SK-N-SH (cell line): ENCODE measurements at regions not wholly inside any gene's neighbourhood (a gene's known extent, or its start where the extent isn't known, plus 50 kb on each side); places are given as distances from the start of the nearest gene placed in this dataset.

Source experiments
- CTCF ChIA-PET: fragments of 300-600, 350-600 bp; formaldehyde crosslinking; extraction: SDS; loops from one replicate; lab custom pipeline; 2021; lab: Yijun Ruan, JAX
- POLR2A ChIA-PET: fragments of 350-600 bp; sonication (Branson Sonifier 250); formaldehyde crosslinking; extraction: SDS; loops from one replicate; lab custom pipeline; 2020; ENCODE audit warnings: antibody characterized with exemption, inconsistent platforms; lab: Yijun Ruan, JAX
- DNase-seq: peaks from one replicate; pipeline ENCODE4 v3.0.0; 2012
- H2AFZ ChIP-seq: fragments of 200-600 bp; sonication (generic); 2 replicates; pipeline ENCODE4 v1.8.1; 2016; ENCODE audit warnings: antibody characterized with exemption, mild to moderate bottlenecking, low read depth
- H3F3A ChIP-seq: fragments of 200-600 bp; sonication (generic); replicated peaks from 2 replicates; pipeline ENCODE3; 2016; ENCODE audit warnings: antibody characterized with exemption, mild to moderate bottlenecking; ENCODE audit not compliant: insufficient read depth
- H3K27ac ChIP-seq, 2 experiments: fragments of 200-500 bp in 1 of 2; fragments of 200-600 bp in 1 of 2; sonication (Bioruptor generic) in 1 of 2; sonication (generic), shearing (Covaris generic) in 1 of 2; 2 replicates each; pipeline versions ENCODE4 v1.5.1 to v1.6.1; 2014 to 2016; ENCODE audit warnings: low read depth in 2 of 2, inconsistent platforms in 1 of 2, low read length in 1 of 2, mild to moderate bottlenecking in 1 of 2, mixed read lengths in 1 of 2
- H3K27me3 ChIP-seq: fragments of 200-600 bp; sonication (generic), shearing (Covaris generic); 2 replicates; pipeline ENCODE4 v1.6.1; 2016; ENCODE audit warnings: mixed run types; ENCODE audit not compliant: insufficient read depth
- H3K36me3 ChIP-seq, 2 experiments: fragments of 200-500 bp in 1 of 2; fragments of 200-600 bp in 1 of 2; sonication (Bioruptor generic) in 1 of 2; sonication (generic) in 1 of 2; replicated peaks in 1 of 2; 2 replicates each; pipeline versions ENCODE3 to v1.5.1; 2014 to 2016; ENCODE audit warnings: low read length in 1 of 2, mild to moderate bottlenecking in 1 of 2; ENCODE audit not compliant: insufficient read depth in 2 of 2, control insufficient read depth in 1 of 2
- H3K4me1 ChIP-seq, 2 experiments: fragments of 200-500 bp in 1 of 2; fragments of 200-600 bp in 1 of 2; sonication (Bioruptor generic) in 1 of 2; sonication (generic), shearing (Covaris generic) in 1 of 2; 2 replicates each; pipeline versions ENCODE4 v1.5.1 to v1.6.1; 2014 to 2016; ENCODE audit warnings: low read depth in 1 of 2, low read length in 1 of 2, mixed run types in 1 of 2; ENCODE audit not compliant: insufficient read depth in 2 of 2, control insufficient read depth in 1 of 2
- H3K4me2 ChIP-seq: fragments of 200-600 bp; sonication (generic), shearing (Covaris generic); 2 replicates; pipeline ENCODE4 v1.6.1; 2017; ENCODE audit warnings: mixed run types
- H3K4me3 ChIP-seq, 2 experiments: fragments of 200-500 bp in 1 of 2; fragments of 200-600 bp in 1 of 2; sonication (Bioruptor generic) in 1 of 2; sonication (generic), shearing (Covaris generic) in 1 of 2; 2 replicates each; pipeline versions ENCODE4 v1.5.1 to v1.8.1; 2014 to 2016; ENCODE audit warnings: low read depth in 2 of 2, inconsistent platforms in 1 of 2, low read length in 1 of 2, mild to moderate bottlenecking in 1 of 2, mixed read lengths in 1 of 2, moderate library complexity in 1 of 2
- H3K79me2 ChIP-seq: fragments of 200-600 bp; sonication (generic); 2 replicates; pipeline ENCODE4 v1.8.1; 2017; ENCODE audit warnings: mild to moderate bottlenecking; ENCODE audit not compliant: insufficient read depth
- H3K9ac ChIP-seq: fragments of 200-600 bp; sonication (generic); 2 replicates; pipeline ENCODE4 v1.6.1; 2017; ENCODE audit warnings: mixed run types
- H3K9me2 ChIP-seq: fragments of 200-600 bp; sonication (generic); 2 replicates; pipeline ENCODE4 v1.6.1; 2017; ENCODE audit warnings: mixed run types
- H3K9me3 ChIP-seq: fragments of 200-600 bp; sonication (generic); 2 replicates; pipeline ENCODE4 v1.6.1; 2017; ENCODE audit warnings: mixed run types, mild to moderate bottlenecking, moderate library complexity
- H4K20me1 ChIP-seq: fragments of 200-600 bp; sonication (generic); 2 replicates; pipeline ENCODE4 v1.6.1; 2017; ENCODE audit warnings: mild to moderate bottlenecking, mixed run types; ENCODE audit not compliant: insufficient read depth
- CHD2 ChIP-seq: fragments of 150-350 bp; IDR thresholded peaks from 2 replicates; pipeline ENCODE4 v1.6.1; 2018; ENCODE audit warnings: low read length; ENCODE audit not compliant: partially characterized antibody
- ELF1 ChIP-seq: IDR thresholded peaks from 2 replicates; pipeline ENCODE4 v1.4.0; 2012
- FOSL2 ChIP-seq: IDR thresholded peaks from 2 replicates; pipeline ENCODE4 v1.4.0; 2012; ENCODE audit warnings: low read depth, mild to moderate bottlenecking, moderate library complexity, borderline replicate concordance
- FOXM1 ChIP-seq: IDR thresholded peaks from 2 replicates; pipeline ENCODE4 v1.4.0; 2012; ENCODE audit warnings: low read depth, mild to moderate bottlenecking
- GATA2 ChIP-seq: sonication (generic); formaldehyde crosslinking; IDR thresholded peaks from 2 replicates; pipeline ENCODE4 v1.5.0; 2020; ENCODE audit warnings: mild to moderate bottlenecking, missing genetic modification reagents
- IRF3 ChIP-seq: fragments of 150-350 bp; IDR thresholded peaks from 2 replicates; pipeline ENCODE4 v1.6.1; 2016; ENCODE audit warnings: mild to moderate bottlenecking, low read depth, low read length
- JUND ChIP-seq: IDR thresholded peaks from 2 replicates; pipeline ENCODE4 v1.4.0; 2012
- MAX ChIP-seq: IDR thresholded peaks from 2 replicates; pipeline ENCODE4 v1.4.0; 2012; ENCODE audit warnings: low read depth
- MXI1 ChIP-seq: IDR thresholded peaks from 2 replicates; pipeline ENCODE4 v1.6.1; 2012; ENCODE audit warnings: mild to moderate bottlenecking, low read depth, low read length, improper control_type of control experiment
- RCOR1 ChIP-seq: fragments of 150-350 bp; IDR thresholded peaks from 2 replicates; pipeline ENCODE4 v1.6.1; 2017; ENCODE audit warnings: antibody characterized with exemption, low read length
- RXRA ChIP-seq: IDR thresholded peaks from 2 replicates; pipeline ENCODE4 v1.4.0; 2012; ENCODE audit warnings: low read depth, mild to moderate bottlenecking, borderline replicate concordance
- SIN3A ChIP-seq: IDR thresholded peaks from 2 replicates; pipeline ENCODE4 v1.6.1; 2012; ENCODE audit warnings: low read depth, mild to moderate bottlenecking, low read length, moderate library complexity, borderline replicate concordance
- SMC3 ChIP-seq: IDR thresholded peaks from 2 replicates; pipeline ENCODE4 v1.6.1; 2012; ENCODE audit warnings: low read depth, low read length, improper control_type of control experiment
- WGBS: methylation state at CpG from one replicate; pipeline ENCODE4 v1.1.6; 2017; ENCODE audit warnings: low lambda C conversion rate; 5-methylcytosine and 5-hydroxymethylcytosine counted together
- TF ChIP-seq, protein P1 (sequence below): IDR thresholded peaks from 2 replicates; pipeline ENCODE4; 2012
- TF ChIP-seq, protein P2 (sequence below): IDR thresholded peaks from 2 replicates; pipeline ENCODE4 v1.6.1; 2012; ENCODE audit warnings: mild to moderate bottlenecking, low read depth, low read length, moderate library complexity
- TF ChIP-seq, protein P3 (sequence below): fragments of 150-350 bp; IDR thresholded peaks from 2 replicates; pipeline ENCODE4 v1.6.1; 2017; ENCODE audit warnings: antibody characterized with exemption, low read length, low read depth, borderline replicate concordance
- TF ChIP-seq, protein P4 (sequence below): IDR thresholded peaks from 2 replicates; pipeline ENCODE4 v1.4.0; 2012; ENCODE audit warnings: low read depth, borderline replicate concordance

DNA sequence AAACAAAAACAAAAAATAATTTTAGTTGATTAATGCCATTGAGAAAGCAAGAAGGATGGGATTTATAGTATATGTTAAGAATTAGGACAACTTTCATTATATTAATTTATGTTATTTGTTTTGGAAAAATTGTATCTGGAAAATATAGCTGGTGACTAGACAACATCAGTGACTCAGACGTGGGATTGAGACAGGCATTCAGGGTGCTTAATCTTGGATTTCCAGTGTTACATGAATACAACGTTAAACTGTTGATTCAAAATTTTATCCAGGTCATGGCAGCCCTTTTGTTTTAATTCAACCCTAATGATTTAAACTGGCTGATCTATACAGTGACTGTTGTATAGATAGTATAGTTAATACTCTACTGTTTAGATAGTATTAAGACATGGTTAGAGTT is 827.1 kb upstream of the B3GALT2 start:
- POLR2A ChIA-PET: no interaction called here
- H3K79me2 ChIP-seq: no peaks in the 10 kb centered on the region
- DNase-seq: no peak
- H3K9me3 ChIP-seq: no peaks in the 10 kb centered on the region
- no peak overlapping the region for H3K4me3 ChIP-seq
- CTCF ChIA-PET: interaction anchor here (1.0 kb wide), 1 partner anchor 58 kb away, joined by 3 read pairs; no protein-coding TSS in a partner anchor
- no peak overlapping the region for H3K9ac ChIP-seq
- no peaks in the 10 kb centered on the region for H3K4me1 ChIP-seq
- 6% methylated on average over 2 of the region's 2 CpGs for WGBS
- H2AFZ ChIP-seq: peak overlapping the region; percentile 50; the same call in 1 of the 2 replicates
- no peak overlapping the region for H3K27ac ChIP-seq
- H3K9me2 ChIP-seq: no peaks in the 10 kb centered on the region
- H3F3A ChIP-seq: no peaks in the 10 kb centered on the region
- TF ChIP-seq RCOR1 (no peak), RXRA (no peak), GATA2 (CRISPR knock-in tag) (no peak), JUND (no peak)
- TF ChIP-seq, protein P1, sequence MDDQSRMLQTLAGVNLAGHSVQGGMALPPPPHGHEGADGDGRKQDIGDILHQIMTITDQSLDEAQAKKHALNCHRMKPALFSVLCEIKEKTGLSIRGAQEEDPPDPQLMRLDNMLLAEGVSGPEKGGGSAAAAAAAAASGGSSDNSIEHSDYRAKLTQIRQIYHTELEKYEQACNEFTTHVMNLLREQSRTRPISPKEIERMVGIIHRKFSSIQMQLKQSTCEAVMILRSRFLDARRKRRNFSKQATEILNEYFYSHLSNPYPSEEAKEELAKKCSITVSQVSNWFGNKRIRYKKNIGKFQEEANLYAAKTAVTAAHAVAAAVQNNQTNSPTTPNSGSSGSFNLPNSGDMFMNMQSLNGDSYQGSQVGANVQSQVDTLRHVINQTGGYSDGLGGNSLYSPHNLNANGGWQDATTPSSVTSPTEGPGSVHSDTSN: no peak
- no peak overlapping the region for H3K4me2 ChIP-seq
- H3K27me3 ChIP-seq: no peaks in the 10 kb centered on the region
- H3K36me3 ChIP-seq: no peaks in the 10 kb centered on the region
- H4K20me1 ChIP-seq: no peaks in the 10 kb centered on the region

GRCh38 chr1:194004146-194004545 is 817.7 kb upstream of the B3GALT2 start:
- Histone ChIP-seq H3K4me2 (no peak overlapping the region), H3F3A (peaks cover 4% of the 10 kb centered on the region), H3K79me2 (no peaks in the 10 kb centered on the region), H3K27ac (no peak overlapping the region), H2AFZ (no peak overlapping the region), H3K27me3 (no peaks in the 10 kb centered on the region), H3K36me3 (no peaks in the 10 kb centered on the region), H3K9ac (no peak overlapping the region), H3K4me1 (no peaks in the 10 kb centered on the region; a peak in 1 of 4 replicates), H4K20me1 (no peaks in the 10 kb centered on the region), H3K9me2 (no peaks in the 10 kb centered on the region), H3K9me3 (no peaks in the 10 kb centered on the region), H3K4me3 (no peak overlapping the region)
- ChIA-PET POLR2A (no interaction called here), CTCF (no interaction called here)
- 21% methylated on average over 2 of the region's 2 CpGs for WGBS
- no peak for DNase-seq
- TF ChIP-seq, protein P2, sequence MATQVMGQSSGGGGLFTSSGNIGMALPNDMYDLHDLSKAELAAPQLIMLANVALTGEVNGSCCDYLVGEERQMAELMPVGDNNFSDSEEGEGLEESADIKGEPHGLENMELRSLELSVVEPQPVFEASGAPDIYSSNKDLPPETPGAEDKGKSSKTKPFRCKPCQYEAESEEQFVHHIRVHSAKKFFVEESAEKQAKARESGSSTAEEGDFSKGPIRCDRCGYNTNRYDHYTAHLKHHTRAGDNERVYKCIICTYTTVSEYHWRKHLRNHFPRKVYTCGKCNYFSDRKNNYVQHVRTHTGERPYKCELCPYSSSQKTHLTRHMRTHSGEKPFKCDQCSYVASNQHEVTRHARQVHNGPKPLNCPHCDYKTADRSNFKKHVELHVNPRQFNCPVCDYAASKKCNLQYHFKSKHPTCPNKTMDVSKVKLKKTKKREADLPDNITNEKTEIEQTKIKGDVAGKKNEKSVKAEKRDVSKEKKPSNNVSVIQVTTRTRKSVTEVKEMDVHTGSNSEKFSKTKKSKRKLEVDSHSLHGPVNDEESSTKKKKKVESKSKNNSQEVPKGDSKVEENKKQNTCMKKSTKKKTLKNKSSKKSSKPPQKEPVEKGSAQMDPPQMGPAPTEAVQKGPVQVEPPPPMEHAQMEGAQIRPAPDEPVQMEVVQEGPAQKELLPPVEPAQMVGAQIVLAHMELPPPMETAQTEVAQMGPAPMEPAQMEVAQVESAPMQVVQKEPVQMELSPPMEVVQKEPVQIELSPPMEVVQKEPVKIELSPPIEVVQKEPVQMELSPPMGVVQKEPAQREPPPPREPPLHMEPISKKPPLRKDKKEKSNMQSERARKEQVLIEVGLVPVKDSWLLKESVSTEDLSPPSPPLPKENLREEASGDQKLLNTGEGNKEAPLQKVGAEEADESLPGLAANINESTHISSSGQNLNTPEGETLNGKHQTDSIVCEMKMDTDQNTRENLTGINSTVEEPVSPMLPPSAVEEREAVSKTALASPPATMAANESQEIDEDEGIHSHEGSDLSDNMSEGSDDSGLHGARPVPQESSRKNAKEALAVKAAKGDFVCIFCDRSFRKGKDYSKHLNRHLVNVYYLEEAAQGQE: no peak
- TF ChIP-seq FOXM1: no peak
- TF ChIP-seq, protein P1: no peak
- TF ChIP-seq, protein P3, sequence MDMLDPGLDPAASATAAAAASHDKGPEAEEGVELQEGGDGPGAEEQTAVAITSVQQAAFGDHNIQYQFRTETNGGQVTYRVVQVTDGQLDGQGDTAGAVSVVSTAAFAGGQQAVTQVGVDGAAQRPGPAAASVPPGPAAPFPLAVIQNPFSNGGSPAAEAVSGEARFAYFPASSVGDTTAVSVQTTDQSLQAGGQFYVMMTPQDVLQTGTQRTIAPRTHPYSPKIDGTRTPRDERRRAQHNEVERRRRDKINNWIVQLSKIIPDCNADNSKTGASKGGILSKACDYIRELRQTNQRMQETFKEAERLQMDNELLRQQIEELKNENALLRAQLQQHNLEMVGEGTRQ: no peak
- no peak for TF ChIP-seq MXI1
- no peak for TF ChIP-seq MAX
- TF ChIP-seq, protein P4, sequence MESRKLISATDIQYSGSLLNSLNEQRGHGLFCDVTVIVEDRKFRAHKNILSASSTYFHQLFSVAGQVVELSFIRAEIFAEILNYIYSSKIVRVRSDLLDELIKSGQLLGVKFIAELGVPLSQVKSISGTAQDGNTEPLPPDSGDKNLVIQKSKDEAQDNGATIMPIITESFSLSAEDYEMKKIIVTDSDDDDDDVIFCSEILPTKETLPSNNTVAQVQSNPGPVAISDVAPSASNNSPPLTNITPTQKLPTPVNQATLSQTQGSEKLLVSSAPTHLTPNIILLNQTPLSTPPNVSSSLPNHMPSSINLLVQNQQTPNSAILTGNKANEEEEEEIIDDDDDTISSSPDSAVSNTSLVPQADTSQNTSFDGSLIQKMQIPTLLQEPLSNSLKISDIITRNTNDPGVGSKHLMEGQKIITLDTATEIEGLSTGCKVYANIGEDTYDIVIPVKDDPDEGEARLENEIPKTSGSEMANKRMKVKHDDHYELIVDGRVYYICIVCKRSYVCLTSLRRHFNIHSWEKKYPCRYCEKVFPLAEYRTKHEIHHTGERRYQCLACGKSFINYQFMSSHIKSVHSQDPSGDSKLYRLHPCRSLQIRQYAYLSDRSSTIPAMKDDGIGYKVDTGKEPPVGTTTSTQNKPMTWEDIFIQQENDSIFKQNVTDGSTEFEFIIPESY: no peak
- no peak for TF ChIP-seq CHD2
- no peak for TF ChIP-seq SIN3A
- TF ChIP-seq IRF3: no peak
- TF ChIP-seq FOSL2: no peak
- no peak for TF ChIP-seq SMC3
- no peak for TF ChIP-seq ELF1
- no peak for TF ChIP-seq JUND
